ENCODE measurements at regions not wholly inside any gene's neighbourhood (a gene's known extent, or its start where the extent isn't known, plus 50 kb on each side); places are given as distances from the start of the nearest gene placed in this dataset.
A peak's percentile ranks its signal among the peaks of the same experiment; 100 is the strongest.

DNA sequence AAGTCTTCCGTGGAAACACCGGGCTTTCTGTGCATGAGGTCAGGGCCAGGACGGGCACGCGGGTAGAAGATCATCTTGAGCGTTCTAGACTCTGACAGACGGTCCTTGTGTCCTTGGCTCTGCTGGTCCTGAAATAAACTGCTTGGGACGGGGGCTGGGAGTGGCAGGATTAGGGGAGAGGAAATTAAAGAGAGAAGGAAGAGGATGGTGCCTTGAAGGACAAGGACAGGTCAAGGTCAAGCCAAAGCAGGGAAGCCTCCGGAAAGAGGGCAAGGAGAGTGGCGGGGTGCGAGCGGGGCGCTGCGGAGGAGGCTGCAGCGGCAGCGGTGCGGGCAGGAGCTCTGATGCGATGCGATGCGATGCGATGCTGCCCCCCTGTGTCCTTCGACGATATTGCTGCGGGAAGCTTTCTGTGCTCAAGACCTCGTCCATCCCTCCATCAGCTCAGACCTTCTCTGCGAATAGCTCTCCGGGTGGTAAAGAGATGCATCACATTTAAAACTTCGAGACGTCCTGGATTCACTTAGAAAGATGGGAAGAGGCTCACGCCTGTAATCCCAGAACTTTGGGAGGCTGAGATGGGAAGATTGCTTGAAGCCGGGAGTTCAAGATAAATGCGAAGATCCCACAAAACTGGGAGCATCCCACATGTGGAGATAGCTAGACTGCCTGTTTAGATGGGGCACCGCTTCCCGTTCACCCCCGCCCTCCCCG, 110.1 kb upstream of the TMEM132D start:
- DNase-seq (ENCODE audit: low read depth in 1 of 2, low spot score in 1 of 2) (peak; percentile 56 to 60), FAIRE-seq (no peak), ATAC-seq (peak; percentile 91 to 97)
- Histone ChIP-seq H3K4me1 (no peaks in the 10 kb centered on the region), H3K4me3 (no peak overlapping the region), H3K27ac (no peak overlapping the region), H3K9me3 (no peaks in the 10 kb centered on the region), H3K4me2 (peak overlapping the region; percentile 34; the same call in 2 of the 3 replicates)
- WGBS (ENCODE audit: missing lambda C conversion rate): 8% methylated on average over 35 of the region's 36 CpGs
- ChIA-PET POLR2A (no interaction called here), CTCF (interaction anchor here (0.6 to 2.6 kb wide), 14 partner anchors 8 to 1275 kb away, joined by 3 to 14 read pairs (median 3); no protein-coding TSS in a partner anchor)
- TF ChIP-seq RCOR1 (IDR thresholded peaks at IDR 0.05; ENCODE audit: low read depth, low read length) (no peak), GATA3 (IDR thresholded peaks at IDR 0.05; ENCODE audit: borderline replicate concordance) (no peak), RNF2 (IDR thresholded peaks at IDR 0.05; ENCODE audit: borderline replicate concordance, low read depth) (no peak), TP53 (CRISPR knock-in tag; IDR thresholded peaks at IDR 0.05) (no peak), RARB (CRISPR knock-in tag; IDR thresholded peaks at IDR 0.05) (no peak), SMC3 (IDR thresholded peaks at IDR 0.05) (peak; percentile 36; the same call in 1 of the 3 replicates), TFCP2L1 (CRISPR knock-in tag; IDR thresholded peaks at IDR 0.05) (no peak), ZC3H11A (IDR thresholded peaks at IDR 0.05) (no peak), JUN (IDR thresholded peaks at IDR 0.05) (no peak), RAD21 (conservative IDR thresholded peaks at IDR 0.05 in 1 of 2, IDR thresholded peaks at IDR 0.05 in 1 of 2) (peak; percentile 62 to 63), HOXB5 (CRISPR knock-in tag; IDR thresholded peaks at IDR 0.05) (no peak), HOXA7 (CRISPR knock-in tag; IDR thresholded peaks at IDR 0.05) (no peak)
- TF ChIP-seq, protein P1, sequence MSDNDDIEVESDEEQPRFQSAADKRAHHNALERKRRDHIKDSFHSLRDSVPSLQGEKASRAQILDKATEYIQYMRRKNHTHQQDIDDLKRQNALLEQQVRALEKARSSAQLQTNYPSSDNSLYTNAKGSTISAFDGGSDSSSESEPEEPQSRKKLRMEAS (IDR thresholded peaks at IDR 0.05): no peak
- TF ChIP-seq, protein P2, sequence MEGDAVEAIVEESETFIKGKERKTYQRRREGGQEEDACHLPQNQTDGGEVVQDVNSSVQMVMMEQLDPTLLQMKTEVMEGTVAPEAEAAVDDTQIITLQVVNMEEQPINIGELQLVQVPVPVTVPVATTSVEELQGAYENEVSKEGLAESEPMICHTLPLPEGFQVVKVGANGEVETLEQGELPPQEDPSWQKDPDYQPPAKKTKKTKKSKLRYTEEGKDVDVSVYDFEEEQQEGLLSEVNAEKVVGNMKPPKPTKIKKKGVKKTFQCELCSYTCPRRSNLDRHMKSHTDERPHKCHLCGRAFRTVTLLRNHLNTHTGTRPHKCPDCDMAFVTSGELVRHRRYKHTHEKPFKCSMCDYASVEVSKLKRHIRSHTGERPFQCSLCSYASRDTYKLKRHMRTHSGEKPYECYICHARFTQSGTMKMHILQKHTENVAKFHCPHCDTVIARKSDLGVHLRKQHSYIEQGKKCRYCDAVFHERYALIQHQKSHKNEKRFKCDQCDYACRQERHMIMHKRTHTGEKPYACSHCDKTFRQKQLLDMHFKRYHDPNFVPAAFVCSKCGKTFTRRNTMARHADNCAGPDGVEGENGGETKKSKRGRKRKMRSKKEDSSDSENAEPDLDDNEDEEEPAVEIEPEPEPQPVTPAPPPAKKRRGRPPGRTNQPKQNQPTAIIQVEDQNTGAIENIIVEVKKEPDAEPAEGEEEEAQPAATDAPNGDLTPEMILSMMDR (IDR thresholded peaks at IDR 0.05): peak; percentile 52

DNA sequence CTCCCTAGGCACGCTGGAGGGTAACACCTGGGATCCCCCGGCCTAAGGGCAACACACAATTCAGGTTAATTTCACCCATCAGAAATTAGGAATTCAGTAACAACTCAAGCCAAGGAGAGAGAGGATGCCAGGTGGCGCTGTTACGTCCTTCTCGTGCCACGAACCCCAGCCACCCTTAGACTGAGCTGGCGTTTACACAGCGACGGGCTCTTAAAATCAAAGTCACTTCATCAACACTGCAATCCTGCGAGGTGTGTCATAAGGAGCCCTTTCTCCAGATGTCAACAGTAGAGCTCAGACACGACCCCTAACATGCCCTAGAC, 110.6 kb upstream of the TMEM132D start:
- POLR2A ChIA-PET: no interaction called here
- CTCF ChIA-PET: interaction anchor here (0.6 to 2.6 kb wide), 13 partner anchors 8 to 1276 kb away, joined by 3 to 14 read pairs (median 3); no protein-coding TSS in a partner anchor
- 4% methylated on average over 11 of the region's 11 CpGs for WGBS (ENCODE audit: missing lambda C conversion rate)
- ATAC-seq: peak in 1 of 2 experiments; percentile 53; a peak in 3 of 6 replicates
- DNase-seq (ENCODE audit: low read depth in 1 of 2, low spot score in 1 of 2): peak in 1 of 2 experiments; percentile 17
- FAIRE-seq: no peak
- H3K4me2 ChIP-seq: no peak overlapping the region
- H3K9me3 ChIP-seq: no peaks in the 10 kb centered on the region
- H3K4me3 ChIP-seq: no peak overlapping the region
- H3K27ac ChIP-seq: no peak overlapping the region
- H3K4me1 ChIP-seq: no peaks in the 10 kb centered on the region
- TF ChIP-seq, protein P3, sequence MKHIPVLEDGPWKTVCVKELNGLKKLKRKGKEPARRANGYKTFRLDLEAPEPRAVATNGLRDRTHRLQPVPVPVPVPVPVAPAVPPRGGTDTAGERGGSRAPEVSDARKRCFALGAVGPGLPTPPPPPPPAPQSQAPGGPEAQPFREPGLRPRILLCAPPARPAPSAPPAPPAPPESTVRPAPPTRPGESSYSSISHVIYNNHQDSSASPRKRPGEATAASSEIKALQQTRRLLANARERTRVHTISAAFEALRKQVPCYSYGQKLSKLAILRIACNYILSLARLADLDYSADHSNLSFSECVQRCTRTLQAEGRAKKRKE (CRISPR knock-in tag; IDR thresholded peaks at IDR 0.05; ENCODE audit: low read depth): no peak
- TF ChIP-seq CHD2 (IDR thresholded peaks at IDR 0.05; ENCODE audit: low read length, partially characterized antibody) (no peak), MAZ (IDR thresholded peaks at IDR 0.05; ENCODE audit: borderline replicate concordance, low read depth, low read length) (no peak), SREBF2 (IDR thresholded peaks at IDR 0.05) (no peak), JUN (IDR thresholded peaks at IDR 0.05) (no peak), ESRRA (IDR thresholded peaks at IDR 0.05; ENCODE audit: borderline replicate concordance, low read length) (no peak), PHF8 (IDR thresholded peaks at IDR 0.05; ENCODE audit: borderline replicate concordance, low read depth) (no peak), FOSL2 (IDR thresholded peaks at IDR 0.05) (no peak), FOSL2 (CRISPR knock-in tag; IDR thresholded peaks at IDR 0.05) (no peak), JUNB (IDR thresholded peaks at IDR 0.05) (no peak), ZSCAN20 (CRISPR knock-in tag; IDR thresholded peaks at IDR 0.05) (no peak), RAD21 (conservative IDR thresholded peaks at IDR 0.05 in 1 of 2, IDR thresholded peaks at IDR 0.05 in 1 of 2) (no peak), SMC3 (IDR thresholded peaks at IDR 0.05) (no peak), TFCP2L1 (CRISPR knock-in tag; IDR thresholded peaks at IDR 0.05) (no peak), RNF2 (IDR thresholded peaks at IDR 0.05; ENCODE audit: borderline replicate concordance, low read depth) (no peak)
- TF ChIP-seq, protein P4, sequence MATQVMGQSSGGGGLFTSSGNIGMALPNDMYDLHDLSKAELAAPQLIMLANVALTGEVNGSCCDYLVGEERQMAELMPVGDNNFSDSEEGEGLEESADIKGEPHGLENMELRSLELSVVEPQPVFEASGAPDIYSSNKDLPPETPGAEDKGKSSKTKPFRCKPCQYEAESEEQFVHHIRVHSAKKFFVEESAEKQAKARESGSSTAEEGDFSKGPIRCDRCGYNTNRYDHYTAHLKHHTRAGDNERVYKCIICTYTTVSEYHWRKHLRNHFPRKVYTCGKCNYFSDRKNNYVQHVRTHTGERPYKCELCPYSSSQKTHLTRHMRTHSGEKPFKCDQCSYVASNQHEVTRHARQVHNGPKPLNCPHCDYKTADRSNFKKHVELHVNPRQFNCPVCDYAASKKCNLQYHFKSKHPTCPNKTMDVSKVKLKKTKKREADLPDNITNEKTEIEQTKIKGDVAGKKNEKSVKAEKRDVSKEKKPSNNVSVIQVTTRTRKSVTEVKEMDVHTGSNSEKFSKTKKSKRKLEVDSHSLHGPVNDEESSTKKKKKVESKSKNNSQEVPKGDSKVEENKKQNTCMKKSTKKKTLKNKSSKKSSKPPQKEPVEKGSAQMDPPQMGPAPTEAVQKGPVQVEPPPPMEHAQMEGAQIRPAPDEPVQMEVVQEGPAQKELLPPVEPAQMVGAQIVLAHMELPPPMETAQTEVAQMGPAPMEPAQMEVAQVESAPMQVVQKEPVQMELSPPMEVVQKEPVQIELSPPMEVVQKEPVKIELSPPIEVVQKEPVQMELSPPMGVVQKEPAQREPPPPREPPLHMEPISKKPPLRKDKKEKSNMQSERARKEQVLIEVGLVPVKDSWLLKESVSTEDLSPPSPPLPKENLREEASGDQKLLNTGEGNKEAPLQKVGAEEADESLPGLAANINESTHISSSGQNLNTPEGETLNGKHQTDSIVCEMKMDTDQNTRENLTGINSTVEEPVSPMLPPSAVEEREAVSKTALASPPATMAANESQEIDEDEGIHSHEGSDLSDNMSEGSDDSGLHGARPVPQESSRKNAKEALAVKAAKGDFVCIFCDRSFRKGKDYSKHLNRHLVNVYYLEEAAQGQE (IDR thresholded peaks at IDR 0.05): no peak
- TF ChIP-seq, protein P5, sequence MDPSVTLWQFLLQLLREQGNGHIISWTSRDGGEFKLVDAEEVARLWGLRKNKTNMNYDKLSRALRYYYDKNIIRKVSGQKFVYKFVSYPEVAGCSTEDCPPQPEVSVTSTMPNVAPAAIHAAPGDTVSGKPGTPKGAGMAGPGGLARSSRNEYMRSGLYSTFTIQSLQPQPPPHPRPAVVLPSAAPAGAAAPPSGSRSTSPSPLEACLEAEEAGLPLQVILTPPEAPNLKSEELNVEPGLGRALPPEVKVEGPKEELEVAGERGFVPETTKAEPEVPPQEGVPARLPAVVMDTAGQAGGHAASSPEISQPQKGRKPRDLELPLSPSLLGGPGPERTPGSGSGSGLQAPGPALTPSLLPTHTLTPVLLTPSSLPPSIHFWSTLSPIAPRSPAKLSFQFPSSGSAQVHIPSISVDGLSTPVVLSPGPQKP (IDR thresholded peaks at IDR 0.05; ENCODE audit: low read depth, low read length): no peak
